GM12872 (cell line): ENCODE measurements at regions not wholly inside any gene's neighbourhood (a gene's known extent, or its start where the extent isn't known, plus 50 kb on each side); places are given as distances from the start of the nearest gene placed in this dataset.

Experiments used
- CTCF ChIP-seq: IDR thresholded peaks from 3 replicates; pipeline ENCODE4 v1.5.1; 2011; ENCODE audit warnings: low read depth, mild to moderate bottlenecking, low read length, moderate library complexity; ENCODE audit not compliant: insufficient read depth

- TF ChIP-seq CTCF: no peak
Measured at GRCh38 chr11:116637766-116638165, 135.0 kb downstream of the BUD13 start.

- no peak for TF ChIP-seq CTCF
Measured at GRCh38 chr11:116636341-116636929, 136.4 kb downstream of the BUD13 start.

GRCh38 chr11:116631201-116631600, 141.6 kb downstream of the BUD13 start:
- no peak for TF ChIP-seq CTCF

GRCh38 chr11:116618461-116618860, 154.3 kb downstream of the BUD13 start:
- TF ChIP-seq CTCF: no peak

- peak; percentile 13; the same call in 1 of the 3 replicates for TF ChIP-seq CTCF
Measured at GRCh38 chr11:116615211-116615865, 157.4 kb downstream of the BUD13 start.

GRCh38 chr11:116614306-116615210, 158.2 kb downstream of the BUD13 start:
- TF ChIP-seq CTCF: no peak

- no peak for TF ChIP-seq CTCF
Measured at GRCh38 chr11:116613206-116613875, 159.4 kb downstream of the BUD13 start.
